ENCODE measurements at regions not wholly inside any gene's neighbourhood (a gene's known extent, or its start where the extent isn't known, plus 50 kb on each side); places are given as distances from the start of the nearest gene placed in this dataset.

- ChIA-PET CTCF (no interaction called here), POLR2A (ENCODE audit: unreplicated experiment) (no interaction called here)
- no peaks in the 10 kb centered on the region for H3F3A ChIP-seq (ENCODE audit: low read length, unreplicated experiment)
- H3K27me3 ChIP-seq (ENCODE audit: low read length): no peaks in the 10 kb centered on the region
- H3K9me3 ChIP-seq (ENCODE audit: low read length): no peaks in the 10 kb centered on the region
- no peak overlapping the region for H3K9ac ChIP-seq (ENCODE audit: low read length)
- H3K4me2 ChIP-seq (ENCODE audit: low read length): no peak overlapping the region
- H3K27ac ChIP-seq (ENCODE audit: low read length): no peak overlapping the region
- intact Hi-C loops (cut with micrococcal nuclease): no loop called here
- no peak for ATAC-seq
- DNase-seq: no peak
- BruUV-seq (replicated peaks): no TSS peak
- no peaks in the 10 kb centered on the region for H3K9me2 ChIP-seq (replicated peaks; ENCODE audit: low read length)
- no peaks in the 10 kb centered on the region for H4K20me1 ChIP-seq (ENCODE audit: low read length)
- H3K36me3 ChIP-seq (ENCODE audit: low read depth, low read length): no peaks in the 10 kb centered on the region
- peaks cover 19% of the 10 kb centered on the region for H3K4me1 ChIP-seq (ENCODE audit: insufficient read depth, low read length)
- H2AFZ ChIP-seq (ENCODE audit: low read length): no peak overlapping the region
- TF ChIP-seq EZH2phosphoT487 (IDR thresholded peaks at IDR 0.05; ENCODE audit: borderline replicate concordance, low read length) (no peak), EZH2 (IDR thresholded peaks at IDR 0.05; ENCODE audit: low read length, unreplicated experiment) (no peak)
- TF ChIP-seq, protein P1, sequence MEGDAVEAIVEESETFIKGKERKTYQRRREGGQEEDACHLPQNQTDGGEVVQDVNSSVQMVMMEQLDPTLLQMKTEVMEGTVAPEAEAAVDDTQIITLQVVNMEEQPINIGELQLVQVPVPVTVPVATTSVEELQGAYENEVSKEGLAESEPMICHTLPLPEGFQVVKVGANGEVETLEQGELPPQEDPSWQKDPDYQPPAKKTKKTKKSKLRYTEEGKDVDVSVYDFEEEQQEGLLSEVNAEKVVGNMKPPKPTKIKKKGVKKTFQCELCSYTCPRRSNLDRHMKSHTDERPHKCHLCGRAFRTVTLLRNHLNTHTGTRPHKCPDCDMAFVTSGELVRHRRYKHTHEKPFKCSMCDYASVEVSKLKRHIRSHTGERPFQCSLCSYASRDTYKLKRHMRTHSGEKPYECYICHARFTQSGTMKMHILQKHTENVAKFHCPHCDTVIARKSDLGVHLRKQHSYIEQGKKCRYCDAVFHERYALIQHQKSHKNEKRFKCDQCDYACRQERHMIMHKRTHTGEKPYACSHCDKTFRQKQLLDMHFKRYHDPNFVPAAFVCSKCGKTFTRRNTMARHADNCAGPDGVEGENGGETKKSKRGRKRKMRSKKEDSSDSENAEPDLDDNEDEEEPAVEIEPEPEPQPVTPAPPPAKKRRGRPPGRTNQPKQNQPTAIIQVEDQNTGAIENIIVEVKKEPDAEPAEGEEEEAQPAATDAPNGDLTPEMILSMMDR (conservative IDR thresholded peaks at IDR 0.05; ENCODE audit: low read depth, low read length): no peak
- H3K79me2 ChIP-seq (ENCODE audit: low read length): no peaks in the 10 kb centered on the region
- H3K4me3 ChIP-seq (ENCODE audit: low read length): no peak overlapping the region
Observed at GRCh38 chr13:83453723-83454122, 428.6 kb downstream of the SLITRK1 start.

DNA sequence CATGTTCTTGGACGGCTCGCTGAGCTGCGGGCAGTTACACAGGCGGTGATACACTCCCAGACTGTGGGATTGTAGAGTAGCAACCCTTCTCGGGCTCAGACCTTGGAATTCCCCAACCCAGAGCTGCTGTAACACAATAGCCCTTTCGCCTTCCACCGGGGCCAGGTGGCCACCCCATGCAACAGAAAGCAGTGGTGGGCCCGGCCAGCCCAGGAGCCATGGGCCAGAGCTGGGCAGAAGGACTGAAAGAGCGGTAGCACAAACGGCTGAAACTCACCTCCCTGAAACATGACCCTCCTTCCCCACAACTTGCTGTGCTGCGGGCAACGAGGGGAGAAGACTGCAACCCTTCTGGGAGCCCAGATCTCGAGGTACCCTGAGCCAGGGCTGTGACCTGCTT lies 429.0 kb downstream of the SLITRK1 start:
- Histone ChIP-seq H3K9me2 (replicated peaks; ENCODE audit: low read length) (no peaks in the 10 kb centered on the region), H3K9ac (ENCODE audit: low read length) (no peak overlapping the region), H3K4me2 (ENCODE audit: low read length) (no peak overlapping the region), H3K4me3 (ENCODE audit: low read length) (no peak overlapping the region), H3K27me3 (ENCODE audit: low read length) (no peaks in the 10 kb centered on the region), H3K4me1 (ENCODE audit: insufficient read depth, low read length) (peaks cover 20% of the 10 kb centered on the region), H4K20me1 (ENCODE audit: low read length) (no peaks in the 10 kb centered on the region), H3F3A (ENCODE audit: low read length, unreplicated experiment) (no peaks in the 10 kb centered on the region), H3K36me3 (ENCODE audit: low read depth, low read length) (no peaks in the 10 kb centered on the region), H2AFZ (ENCODE audit: low read length) (no peak overlapping the region), H3K79me2 (ENCODE audit: low read length) (no peaks in the 10 kb centered on the region), H3K9me3 (ENCODE audit: low read length) (no peaks in the 10 kb centered on the region), H3K27ac (ENCODE audit: low read length) (no peak overlapping the region)
- ChIA-PET CTCF (no interaction called here), POLR2A (ENCODE audit: unreplicated experiment) (no interaction called here)
- no peak for DNase-seq
- intact Hi-C loops (cut with micrococcal nuclease): no loop called here
- no peak for TF ChIP-seq EZH2phosphoT487 (IDR thresholded peaks at IDR 0.05; ENCODE audit: borderline replicate concordance, low read length)
- TF ChIP-seq, protein P1 (conservative IDR thresholded peaks at IDR 0.05; ENCODE audit: low read depth, low read length): no peak
- TF ChIP-seq EZH2 (IDR thresholded peaks at IDR 0.05; ENCODE audit: low read length, unreplicated experiment): no peak
- BruUV-seq (replicated peaks): no TSS peak
- no peak for ATAC-seq

GRCh38 chr13:83452292-83452950 lies 429.9 kb downstream of the SLITRK1 start:
- Histone ChIP-seq H3K9ac (ENCODE audit: low read length) (no peak overlapping the region), H3K36me3 (ENCODE audit: low read depth, low read length) (no peaks in the 10 kb centered on the region)
- CTCF ChIA-PET: no interaction called here

More at GRCh38 chr13:83452292-83452950, 429.9 kb downstream of the SLITRK1 start:
- Histone ChIP-seq H3K4me3 (ENCODE audit: low read length) (no peak overlapping the region), H3K9me3 (ENCODE audit: low read length) (no peaks in the 10 kb centered on the region), H3K27me3 (ENCODE audit: low read length) (no peaks in the 10 kb centered on the region), H3F3A (ENCODE audit: low read length, unreplicated experiment) (no peaks in the 10 kb centered on the region), H3K9me2 (replicated peaks; ENCODE audit: low read length) (no peaks in the 10 kb centered on the region), H2AFZ (ENCODE audit: low read length) (no peak overlapping the region), H3K27ac (ENCODE audit: low read length) (no peak overlapping the region), H4K20me1 (ENCODE audit: low read length) (no peaks in the 10 kb centered on the region), H3K4me1 (ENCODE audit: insufficient read depth, low read length) (peaks cover 20% of the 10 kb centered on the region), H3K4me2 (ENCODE audit: low read length) (no peak overlapping the region), H3K79me2 (ENCODE audit: low read length) (no peaks in the 10 kb centered on the region)
- TF ChIP-seq, protein P1 (conservative IDR thresholded peaks at IDR 0.05; ENCODE audit: low read depth, low read length): no peak
- no peak for TF ChIP-seq EZH2phosphoT487 (IDR thresholded peaks at IDR 0.05; ENCODE audit: borderline replicate concordance, low read length)
- TF ChIP-seq EZH2 (IDR thresholded peaks at IDR 0.05; ENCODE audit: low read length, unreplicated experiment): no peak
- intact Hi-C loops (cut with micrococcal nuclease): no loop called here
- no peak for DNase-seq
- BruUV-seq (replicated peaks): no TSS peak
- no peak for ATAC-seq
- POLR2A ChIA-PET (ENCODE audit: unreplicated experiment): no interaction called here
